Activated CD8-positive, alpha-beta T cell treated with anti-CD3 and anti-CD28 coated beads for 36 hours (primary cell): ENCODE measurements at regions not wholly inside any gene's neighbourhood (a gene's known extent, or its start where the extent isn't known, plus 50 kb on each side); places are given as distances from the start of the nearest gene placed in this dataset.
"Not testable (repeated sequence)": the region's sequence is repeated elsewhere in the genome, so short reads cannot be mapped to it uniquely, and the experiment has no call there.

ENCODE experiments used
- ATAC-seq: fragments of 200-7000 bp; cut with Tn5 transposase; one replicate; pipeline ENCODE4 v1.10.0; 2021; ENCODE audit warnings: mild to moderate bottlenecking, moderate library complexity
- CTCF ChIA-PET: fragments of 350-600 bp; sonication (Branson Sonifier 250); formaldehyde crosslinking; loops from one replicate; lab custom pipeline; 2021; ENCODE audit warnings: antibody characterized with exemption; lab: Charles Lee
- POLR2A ChIA-PET: fragments of 350-600 bp; sonication (Branson Sonifier 250); formaldehyde crosslinking; loops from one replicate; lab custom pipeline; 2021; ENCODE audit warnings: antibody characterized with exemption; lab: Charles Lee
- DNase-seq: peaks from one replicate; pipeline ENCODE4 v3.0.0-alpha.2; 2020
- H3K27ac Mint-ChIP-seq: one replicate; pipeline ENCODE4 v1.8.0; 2021; ENCODE audit warnings: mild to moderate bottlenecking, mixed read lengths
- H3K27me3 Mint-ChIP-seq: one replicate; pipeline ENCODE4 v1.8.0; 2021; ENCODE audit warnings: mixed read lengths
- H3K36me3 Mint-ChIP-seq: one replicate; pipeline ENCODE4 v1.8.0; 2021; ENCODE audit warnings: low read depth, mixed read lengths
- H3K4me1 Mint-ChIP-seq: one replicate; pipeline ENCODE4 v1.8.0; 2021; ENCODE audit warnings: low read depth, mixed read lengths
- H3K4me3 Mint-ChIP-seq: one replicate; pipeline ENCODE4 v1.8.0; 2021; ENCODE audit warnings: mild to moderate bottlenecking, moderate library complexity, mixed read lengths
- H3K9me3 Mint-ChIP-seq: one replicate; pipeline ENCODE4 v1.8.0; 2021; ENCODE audit warnings: mixed read lengths
- CTCF ChIP-seq: fragments of 200-600 bp; IDR thresholded peaks from one replicate; pipeline ENCODE4 v1.8.0; 2022; ENCODE audit warnings: antibody characterized with exemption, mild to moderate bottlenecking
- intact Hi-C: fragments of 100-400 bp; cut with micrococcal nuclease; formaldehyde crosslinking; loops from one replicate; pipeline ENCODE4 v1.10.0; 2022

GRCh38 chr13:63287926-63288325, 1872.3 kb upstream of the PCDH20 start:
- no peaks in the 10 kb centered on the region for H3K27me3 Mint-ChIP-seq
- ATAC-seq: no peak
- no peaks in the 10 kb centered on the region for H3K36me3 Mint-ChIP-seq
- H3K27ac Mint-ChIP-seq: no peak overlapping the region
- H3K9me3 Mint-ChIP-seq: peaks cover 20% of the 10 kb centered on the region
- CTCF ChIA-PET: no interaction called here
- H3K4me1 Mint-ChIP-seq: no peaks in the 10 kb centered on the region
- no peak for DNase-seq
- POLR2A ChIA-PET: no interaction called here
- no peak overlapping the region for H3K4me3 Mint-ChIP-seq
- intact Hi-C loops: no loop called here
- TF ChIP-seq CTCF: peak; percentile 13

- Mint-ChIP-seq H3K27ac (no peak overlapping the region), H3K9me3 (peaks cover 22% of the 10 kb centered on the region), H3K27me3 (no peaks in the 10 kb centered on the region), H3K36me3 (no peaks in the 10 kb centered on the region), H3K4me3 (no peak overlapping the region), H3K4me1 (no peaks in the 10 kb centered on the region)
- DNase-seq: no peak
- intact Hi-C loops: no loop called here
- POLR2A ChIA-PET: no interaction called here
- no peak for TF ChIP-seq CTCF
- CTCF ChIA-PET: no interaction called here
- ATAC-seq: no peak
Observed at GRCh38 chr13:63285426-63285825, 1869.8 kb upstream of the PCDH20 start.

- peaks cover 18% of the 10 kb centered on the region for H3K9me3 Mint-ChIP-seq
- H3K27me3 Mint-ChIP-seq: no peaks in the 10 kb centered on the region
- ATAC-seq: no peak
- intact Hi-C loops: no loop called here
- H3K36me3 Mint-ChIP-seq: no peaks in the 10 kb centered on the region
- CTCF ChIA-PET: no interaction called here
- POLR2A ChIA-PET: no interaction called here
- no peak for TF ChIP-seq CTCF
- H3K4me1 Mint-ChIP-seq: no peaks in the 10 kb centered on the region
- H3K4me3 Mint-ChIP-seq: no peak overlapping the region
- H3K27ac Mint-ChIP-seq: no peak overlapping the region
- DNase-seq: no peak
Observed at GRCh38 chr13:63279136-63279535, 1863.5 kb upstream of the PCDH20 start.

- Mint-ChIP-seq H3K36me3 (no peaks in the 10 kb centered on the region), H3K4me3 (no peak overlapping the region), H3K27ac (no peak overlapping the region), H3K9me3 (peaks cover 13% of the 10 kb centered on the region), H3K27me3 (no peaks in the 10 kb centered on the region), H3K4me1 (no peaks in the 10 kb centered on the region)
- POLR2A ChIA-PET: no interaction called here
- no peak for TF ChIP-seq CTCF
- intact Hi-C loops: no loop called here
- ATAC-seq: no peak
- no peak for DNase-seq
- CTCF ChIA-PET: no interaction called here
Observed at GRCh38 chr13:63274772-63275171, 1859.1 kb upstream of the PCDH20 start.

GRCh38 chr13:63249411-63250187, 1834.0 kb upstream of the PCDH20 start:
- H3K27me3 Mint-ChIP-seq: no peaks in the 10 kb centered on the region
- ATAC-seq: no peak

GRCh38 chr13:63236667-63237396, 1821.2 kb upstream of the PCDH20 start:
- intact Hi-C loops, DNase-seq, H3K36me3 Mint-ChIP-seq, POLR2A ChIA-PET, CTCF ChIA-PET, H3K9me3 Mint-ChIP-seq, H3K27me3 Mint-ChIP-seq, H3K27ac Mint-ChIP-seq, ATAC-seq, H3K4me1 Mint-ChIP-seq, H3K4me3 Mint-ChIP-seq: not testable (repeated sequence)

More at GRCh38 chr13:63249411-63250187, 1834.0 kb upstream of the PCDH20 start:
- no peaks in the 10 kb centered on the region for H3K36me3 Mint-ChIP-seq
- ChIA-PET CTCF (no interaction called here), POLR2A (no interaction called here)
- H3K9me3 Mint-ChIP-seq: peaks cover 3% of the 10 kb centered on the region
- H3K27ac Mint-ChIP-seq: no peak overlapping the region
- no peak for TF ChIP-seq CTCF
- H3K4me1 Mint-ChIP-seq: no peaks in the 10 kb centered on the region
- intact Hi-C loops: no loop called here
- no peak for DNase-seq
- H3K4me3 Mint-ChIP-seq: no peak overlapping the region

- H3K4me1 Mint-ChIP-seq, H3K36me3 Mint-ChIP-seq, CTCF ChIA-PET, POLR2A ChIA-PET, intact Hi-C loops, H3K4me3 Mint-ChIP-seq, H3K27me3 Mint-ChIP-seq, ATAC-seq, DNase-seq, H3K27ac Mint-ChIP-seq: not testable (repeated sequence)
- H3K9me3 Mint-ChIP-seq: peaks cover 24% of the 10 kb centered on the region
Observed at GRCh38 chr13:63218596-63218995, 1802.9 kb upstream of the PCDH20 start.
